PC-9 (cell line): ENCODE measurements at regions not wholly inside any gene's neighbourhood (a gene's known extent, or its start where the extent isn't known, plus 50 kb on each side); places are given as distances from the start of the nearest gene placed in this dataset.

Source experiments
- BruUV-seq: library from RNA; stranded (reverse); fragments of 400-500 nt; replicated peaks from 2 replicates; lab custom pipeline; 2021; lab: Mats Ljungman, UMichigan
- CTCF ChIA-PET: fragments of 300-600 bp; sonication (Branson Sonifier 250); formaldehyde crosslinking; loops from one replicate; lab custom pipeline; 2022; ENCODE audit warnings: antibody characterized with exemption; lab: Charles Lee
- POLR2A ChIA-PET: fragments of 300-600 bp; sonication (Branson Sonifier 250); formaldehyde crosslinking; loops from one replicate; lab custom pipeline; 2022; ENCODE audit warnings: antibody characterized with exemption; ENCODE audit not compliant: unreplicated experiment; lab: Charles Lee
- DNase-seq, 2 experiments: peaks; one replicate each; pipeline versions ENCODE4 v3.0.0 to v3.0.0-alpha.2; 2015 to 2022; ENCODE audit warnings: mixed read lengths in 1 of 2
- H2AFZ ChIP-seq: fragments of 200-600 bp; sonication (generic); 2 replicates; pipeline ENCODE4 v1.8.1; 2017; ENCODE audit warnings: antibody characterized with exemption
- H3F3A ChIP-seq: fragments of 200-600 bp; sonication (generic); 2 replicates; pipeline ENCODE4 v1.8.1; 2017; ENCODE audit warnings: antibody characterized with exemption, mild to moderate bottlenecking, low read depth; ENCODE audit not compliant: insufficient read depth
- H3K27ac ChIP-seq: fragments of 200-600 bp; sonication (generic); 2 replicates; pipeline ENCODE4 v1.6.1; 2016; ENCODE audit warnings: mixed run types
- H3K27me3 ChIP-seq: fragments of 200-600 bp; sonication (generic); 2 replicates; pipeline ENCODE4 v1.6.1; 2016; ENCODE audit warnings: low read depth, mixed run types; ENCODE audit not compliant: insufficient read depth
- H3K36me3 ChIP-seq: fragments of 200-600 bp; sonication (generic); 2 replicates; pipeline ENCODE4 v1.6.1; 2016; ENCODE audit warnings: low read depth, mixed run types
- H3K4me1 ChIP-seq: fragments of 200-600 bp; sonication (generic); replicated peaks from 2 replicates; pipeline ENCODE4 v1.6.1; 2016; ENCODE audit warnings: mixed run types; ENCODE audit not compliant: insufficient read depth
- H3K4me2 ChIP-seq: fragments of 200-600 bp; sonication (generic); 2 replicates; pipeline ENCODE4 v1.6.1; 2017; ENCODE audit warnings: mixed run types
- H3K4me3 ChIP-seq: fragments of 200-600 bp; sonication (generic); 2 replicates; pipeline ENCODE4 v1.6.1; 2016; ENCODE audit warnings: mixed run types
- H3K79me2 ChIP-seq: fragments of 200-600 bp; sonication (generic); 2 replicates; pipeline ENCODE4 v1.6.1; 2017; ENCODE audit warnings: low read depth, mixed run types
- H3K9me2 ChIP-seq: fragments of 200-600 bp; sonication (generic); 2 replicates; pipeline ENCODE4 v1.8.1; 2017; ENCODE audit warnings: mild to moderate bottlenecking; ENCODE audit not compliant: insufficient read depth
- H3K9me3 ChIP-seq: fragments of 200-600 bp; sonication (generic); 2 replicates; pipeline ENCODE4 v1.8.1; 2016; ENCODE audit warnings: low read depth; ENCODE audit not compliant: insufficient read depth
- H4K20me1 ChIP-seq: fragments of 200-600 bp; sonication (generic); 2 replicates; pipeline ENCODE4 v1.8.1; 2017; ENCODE audit not compliant: insufficient read depth
- EZH2 ChIP-seq: fragments of 200-600 bp; sonication (generic); IDR thresholded peaks from 2 replicates; pipeline ENCODE4 v1.8.0; 2017; ENCODE audit warnings: antibody characterized with exemption, low read depth
- intact Hi-C: fragments of 100-400 bp; cut with micrococcal nuclease; formaldehyde crosslinking; loops from one replicate; pipeline ENCODE4 v1.10.0; 2022; ENCODE audit not compliant: unreplicated experiment
- TF ChIP-seq, protein P1 (sequence below): fragments of 200-600 bp; sonication (generic); conservative IDR thresholded peaks from 2 replicates; pipeline ENCODE4 v1.6.1; 2017; ENCODE audit warnings: mixed run types, antibody characterized with exemption, mild to moderate bottlenecking, moderate library complexity

DNA sequence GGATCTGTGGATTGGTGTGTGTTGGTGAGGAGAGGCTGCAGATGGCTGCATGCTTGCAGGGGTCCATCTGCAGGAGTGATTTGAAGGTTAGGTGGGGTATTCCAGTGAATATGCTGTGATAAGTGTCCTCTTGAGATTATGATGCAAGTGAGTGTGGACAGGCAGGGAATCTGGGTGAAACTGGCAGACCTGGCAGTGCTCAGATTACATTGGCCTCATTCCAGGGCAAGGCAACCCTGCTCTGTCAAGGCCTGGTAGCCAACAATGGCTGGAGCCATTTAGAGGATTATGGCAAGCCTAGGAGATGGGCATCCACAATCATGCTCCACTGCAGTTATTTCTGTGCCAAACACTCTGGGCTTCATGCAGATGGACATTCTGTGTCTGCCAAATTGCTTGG lies 113.9 kb downstream of the RTL3 start:
- Histone ChIP-seq H3K9me2 (no peaks in the 10 kb centered on the region), H4K20me1 (no peaks in the 10 kb centered on the region), H3K4me3 (no peak overlapping the region), H3K79me2 (no peaks in the 10 kb centered on the region), H3K27ac (no peak overlapping the region), H3K27me3 (no peaks in the 10 kb centered on the region), H3K4me1 (no peaks in the 10 kb centered on the region), H3K36me3 (no peaks in the 10 kb centered on the region), H3K4me2 (no peak overlapping the region), H3F3A (no peaks in the 10 kb centered on the region), H3K9me3 (no peaks in the 10 kb centered on the region), H2AFZ (no peak overlapping the region)
- TF ChIP-seq, protein P1, sequence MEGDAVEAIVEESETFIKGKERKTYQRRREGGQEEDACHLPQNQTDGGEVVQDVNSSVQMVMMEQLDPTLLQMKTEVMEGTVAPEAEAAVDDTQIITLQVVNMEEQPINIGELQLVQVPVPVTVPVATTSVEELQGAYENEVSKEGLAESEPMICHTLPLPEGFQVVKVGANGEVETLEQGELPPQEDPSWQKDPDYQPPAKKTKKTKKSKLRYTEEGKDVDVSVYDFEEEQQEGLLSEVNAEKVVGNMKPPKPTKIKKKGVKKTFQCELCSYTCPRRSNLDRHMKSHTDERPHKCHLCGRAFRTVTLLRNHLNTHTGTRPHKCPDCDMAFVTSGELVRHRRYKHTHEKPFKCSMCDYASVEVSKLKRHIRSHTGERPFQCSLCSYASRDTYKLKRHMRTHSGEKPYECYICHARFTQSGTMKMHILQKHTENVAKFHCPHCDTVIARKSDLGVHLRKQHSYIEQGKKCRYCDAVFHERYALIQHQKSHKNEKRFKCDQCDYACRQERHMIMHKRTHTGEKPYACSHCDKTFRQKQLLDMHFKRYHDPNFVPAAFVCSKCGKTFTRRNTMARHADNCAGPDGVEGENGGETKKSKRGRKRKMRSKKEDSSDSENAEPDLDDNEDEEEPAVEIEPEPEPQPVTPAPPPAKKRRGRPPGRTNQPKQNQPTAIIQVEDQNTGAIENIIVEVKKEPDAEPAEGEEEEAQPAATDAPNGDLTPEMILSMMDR = no peak
- no peak for TF ChIP-seq EZH2
- ChIA-PET POLR2A (no interaction called here), CTCF (no interaction called here)
- intact Hi-C loops = no loop called here
- BruUV-seq = no TSS peak
- no peak for DNase-seq

DNA sequence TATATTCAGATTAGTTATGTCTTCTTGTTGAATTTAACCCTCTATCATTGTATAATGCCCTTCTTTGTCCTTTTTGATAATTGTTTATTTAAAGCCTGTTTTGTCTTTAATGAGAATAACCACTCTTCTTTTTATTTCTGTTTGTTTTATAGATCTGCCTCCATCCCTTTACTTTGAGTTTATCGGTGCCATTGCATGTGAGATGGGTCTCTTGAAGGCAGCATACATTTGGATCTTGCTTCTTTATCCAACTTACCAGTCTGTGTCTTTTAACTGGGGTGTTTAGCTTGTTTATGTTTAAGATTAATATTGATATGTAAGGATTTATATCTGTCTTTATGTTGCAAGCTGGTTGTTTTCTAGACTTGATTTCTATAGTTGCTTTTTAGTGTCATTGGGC lies 115.8 kb downstream of the RTL3 start:
- TF ChIP-seq, protein P1 = no peak
- no peak for TF ChIP-seq EZH2
- Histone ChIP-seq H3K4me3 (no peak overlapping the region), H3K9me3 (no peaks in the 10 kb centered on the region), H3K4me1 (no peaks in the 10 kb centered on the region), H3K9me2 (no peaks in the 10 kb centered on the region), H3K79me2 (no peaks in the 10 kb centered on the region), H3F3A (no peaks in the 10 kb centered on the region), H2AFZ (no peak overlapping the region), H3K27ac (no peak overlapping the region), H3K36me3 (no peaks in the 10 kb centered on the region), H4K20me1 (no peaks in the 10 kb centered on the region), H3K4me2 (no peak overlapping the region), H3K27me3 (no peaks in the 10 kb centered on the region)
- no peak for DNase-seq
- CTCF ChIA-PET = no interaction called here
- intact Hi-C loops = no loop called here
- no TSS peak for BruUV-seq
- POLR2A ChIA-PET = no interaction called here

DNA sequence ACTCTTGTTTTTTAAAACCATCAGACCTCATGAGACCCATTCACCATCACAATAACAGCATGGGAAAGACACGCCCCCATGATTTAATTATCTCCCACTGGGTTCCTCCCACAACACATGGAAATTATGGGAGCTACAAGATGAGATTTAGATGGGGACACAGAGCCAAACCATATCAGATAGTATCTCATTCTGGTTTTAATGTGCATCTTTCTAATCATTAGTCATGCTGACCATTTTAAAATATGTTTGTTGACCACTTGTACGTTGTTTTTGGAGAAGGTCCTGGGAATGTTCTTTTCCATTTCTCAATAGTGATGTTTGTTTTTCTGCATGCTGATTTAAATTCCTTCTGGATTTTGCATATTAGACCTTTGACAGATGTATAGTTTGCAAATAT lies 119.0 kb downstream of the RTL3 start:
- intact Hi-C loops = no loop called here
- POLR2A ChIA-PET = no interaction called here
- no peak overlapping the region for H2AFZ ChIP-seq

More for the DNA sequence above, 119.0 kb downstream of the RTL3 start:
- Histone ChIP-seq H3K36me3 (no peaks in the 10 kb centered on the region), H3F3A (no peaks in the 10 kb centered on the region), H3K4me2 (no peak overlapping the region), H3K9me3 (no peaks in the 10 kb centered on the region), H3K4me1 (no peaks in the 10 kb centered on the region), H3K27ac (no peak overlapping the region), H3K79me2 (no peaks in the 10 kb centered on the region), H3K4me3 (no peak overlapping the region), H3K27me3 (no peaks in the 10 kb centered on the region), H3K9me2 (no peaks in the 10 kb centered on the region), H4K20me1 (no peaks in the 10 kb centered on the region)
- CTCF ChIA-PET = no interaction called here
- BruUV-seq = no TSS peak
- TF ChIP-seq EZH2 = no peak
- TF ChIP-seq, protein P1 = no peak
- no peak for DNase-seq
